Loucy (cell line): ENCODE measurements at regions not wholly inside any gene's neighbourhood (a gene's known extent, or its start where the extent isn't known, plus 50 kb on each side); places are given as distances from the start of the nearest gene placed in this dataset.

Experiments
- H2AFZ ChIP-seq: fragments of 200-600 bp; sonication (generic); 2 replicates; pipeline ENCODE4 v1.6.0; 2016; ENCODE audit warnings: antibody characterized with exemption, mild to moderate bottlenecking, low read length, moderate library complexity
- H3F3A ChIP-seq: fragments of 200-600 bp; 2 replicates; pipeline ENCODE4 v1.6.0; 2016; ENCODE audit warnings: antibody characterized with exemption, low read depth, mild to moderate bottlenecking
- H3K27me3 ChIP-seq: fragments of 200-600 bp; sonication (generic); 2 replicates; pipeline ENCODE4 v1.6.1; 2014; ENCODE audit warnings: low read length, mild to moderate bottlenecking; ENCODE audit not compliant: insufficient read depth, poor library complexity, severe bottlenecking
- H3K36me3 ChIP-seq: fragments of 200-600 bp; sonication (generic); 2 replicates; pipeline ENCODE4 v1.6.1; 2016; ENCODE audit warnings: low read length; ENCODE audit not compliant: insufficient read depth
- H3K4me1 ChIP-seq: fragments of 200-600 bp; sonication (generic); 2 replicates; pipeline ENCODE4 v1.5.1; 2014; ENCODE audit warnings: low read length, mild to moderate bottlenecking; ENCODE audit not compliant: insufficient read depth, poor library complexity, severe bottlenecking
- H3K4me2 ChIP-seq: fragments of 200-600 bp; sonication (generic); 2 replicates; pipeline ENCODE4 v1.6.0; 2014; ENCODE audit warnings: antibody characterized with exemption, low read length, low read depth, mild to moderate bottlenecking; ENCODE audit not compliant: poor library complexity, severe bottlenecking
- H3K4me3 ChIP-seq: fragments of 200-600 bp; sonication (generic); 2 replicates; pipeline ENCODE4 v1.5.1; 2014; ENCODE audit warnings: low read length, mild to moderate bottlenecking, mixed read lengths; ENCODE audit not compliant: poor library complexity, severe bottlenecking
- H3K79me2 ChIP-seq: fragments of 200-600 bp; sonication (generic); 2 replicates; pipeline ENCODE4 v1.6.1; 2014; ENCODE audit warnings: low read length; ENCODE audit not compliant: insufficient read depth
- H3K9ac ChIP-seq: fragments of 200-600 bp; sonication (generic); 2 replicates; pipeline ENCODE4 v1.6.0; 2014; ENCODE audit warnings: mild to moderate bottlenecking, low read depth, low read length, moderate library complexity; ENCODE audit not compliant: poor library complexity, severe bottlenecking
- H3K9me2 ChIP-seq: fragments of 200-600 bp; sonication (generic); replicated peaks from 2 replicates; pipeline ENCODE4 v1.6.1; 2016; ENCODE audit warnings: low read depth, low read length, mixed read lengths
- H3K9me3 ChIP-seq: fragments of 200-600 bp; sonication (generic); 2 replicates; pipeline ENCODE4 v1.6.1; 2014; ENCODE audit warnings: mild to moderate bottlenecking, antibody characterized with exemption, low read length, low read depth; ENCODE audit not compliant: insufficient read depth
- H4K20me1 ChIP-seq: fragments of 200-600 bp; sonication (generic); 2 replicates; pipeline ENCODE4 v1.6.0; 2014; ENCODE audit warnings: antibody characterized with exemption, low read length, mild to moderate bottlenecking; ENCODE audit not compliant: insufficient read depth, poor library complexity, severe bottlenecking
- EZH2phosphoT487 ChIP-seq: fragments of 200-600 bp; IDR thresholded peaks from 2 replicates; pipeline ENCODE4 v1.6.1; 2018; ENCODE audit warnings: antibody characterized with exemption, mild to moderate bottlenecking, moderate library complexity, borderline replicate concordance
- TF ChIP-seq, protein P1 (sequence below): fragments of 200-600 bp; sonication (generic); conservative IDR thresholded peaks from 2 replicates; pipeline ENCODE4 v1.5.1; 2014; ENCODE audit warnings: mild to moderate bottlenecking, antibody characterized with exemption, low read length

DNA sequence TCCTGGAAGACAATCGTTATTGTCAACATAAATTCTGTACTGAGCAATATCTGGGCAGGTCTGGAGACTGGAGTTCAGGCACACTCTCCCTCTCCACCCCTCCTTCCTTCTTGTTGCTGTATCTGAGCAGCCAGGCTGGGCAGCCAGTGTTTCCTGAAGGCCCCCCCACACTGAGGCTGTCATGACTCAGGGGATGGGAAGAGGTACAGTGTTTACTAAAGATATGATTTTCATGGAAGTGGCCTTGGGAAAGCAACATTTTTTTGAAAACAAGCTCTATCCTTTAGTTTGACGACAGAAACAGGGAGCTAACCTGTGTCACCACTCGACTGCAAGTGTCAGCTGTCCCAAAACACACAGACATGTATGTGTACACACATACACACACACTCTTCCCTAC, 1485.4 kb upstream of the TMEM132C start:
- no peaks in the 10 kb centered on the region for H3K9me3 ChIP-seq
- no peaks in the 10 kb centered on the region for H3K27me3 ChIP-seq

DNA sequence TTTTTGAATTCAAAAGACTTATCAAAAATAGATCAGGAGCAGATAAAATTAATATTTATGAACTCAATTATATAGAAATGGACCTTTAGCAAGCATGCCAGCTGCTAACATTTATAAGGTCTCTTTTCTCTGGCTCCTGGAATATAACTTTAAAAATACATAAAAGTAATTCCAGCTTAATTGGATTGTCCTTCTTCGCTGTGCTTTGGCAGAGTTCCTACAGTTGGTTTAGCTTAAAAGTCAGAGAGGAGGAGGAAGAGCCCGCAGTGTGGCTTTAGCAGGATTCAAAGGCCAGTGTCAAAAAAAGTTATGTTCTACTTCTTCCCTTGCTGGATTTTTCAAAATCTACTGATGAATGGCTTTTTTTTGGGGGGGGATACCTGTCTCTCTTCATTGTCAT, 1484.9 kb upstream of the TMEM132C start:
- no peaks in the 10 kb centered on the region for H3K4me1 ChIP-seq
- H3K27me3 ChIP-seq = no peaks in the 10 kb centered on the region
- H3F3A ChIP-seq = no peaks in the 10 kb centered on the region
- H4K20me1 ChIP-seq = no peaks in the 10 kb centered on the region
- no peak overlapping the region for H3K9ac ChIP-seq
- no peak overlapping the region for H3K4me3 ChIP-seq
- H3K79me2 ChIP-seq = no peaks in the 10 kb centered on the region
- no peak overlapping the region for H3K4me2 ChIP-seq
- TF ChIP-seq EZH2phosphoT487 = no peak
- TF ChIP-seq, protein P1, sequence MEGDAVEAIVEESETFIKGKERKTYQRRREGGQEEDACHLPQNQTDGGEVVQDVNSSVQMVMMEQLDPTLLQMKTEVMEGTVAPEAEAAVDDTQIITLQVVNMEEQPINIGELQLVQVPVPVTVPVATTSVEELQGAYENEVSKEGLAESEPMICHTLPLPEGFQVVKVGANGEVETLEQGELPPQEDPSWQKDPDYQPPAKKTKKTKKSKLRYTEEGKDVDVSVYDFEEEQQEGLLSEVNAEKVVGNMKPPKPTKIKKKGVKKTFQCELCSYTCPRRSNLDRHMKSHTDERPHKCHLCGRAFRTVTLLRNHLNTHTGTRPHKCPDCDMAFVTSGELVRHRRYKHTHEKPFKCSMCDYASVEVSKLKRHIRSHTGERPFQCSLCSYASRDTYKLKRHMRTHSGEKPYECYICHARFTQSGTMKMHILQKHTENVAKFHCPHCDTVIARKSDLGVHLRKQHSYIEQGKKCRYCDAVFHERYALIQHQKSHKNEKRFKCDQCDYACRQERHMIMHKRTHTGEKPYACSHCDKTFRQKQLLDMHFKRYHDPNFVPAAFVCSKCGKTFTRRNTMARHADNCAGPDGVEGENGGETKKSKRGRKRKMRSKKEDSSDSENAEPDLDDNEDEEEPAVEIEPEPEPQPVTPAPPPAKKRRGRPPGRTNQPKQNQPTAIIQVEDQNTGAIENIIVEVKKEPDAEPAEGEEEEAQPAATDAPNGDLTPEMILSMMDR = no peak
- H2AFZ ChIP-seq = no peak overlapping the region
- H3K36me3 ChIP-seq = no peaks in the 10 kb centered on the region
- H3K9me3 ChIP-seq = no peaks in the 10 kb centered on the region
- H3K9me2 ChIP-seq = no peaks in the 10 kb centered on the region

More for the DNA sequence above, 1485.4 kb upstream of the TMEM132C start:
- H3K36me3 ChIP-seq = no peaks in the 10 kb centered on the region
- no peaks in the 10 kb centered on the region for H4K20me1 ChIP-seq
- H3K4me2 ChIP-seq = no peak overlapping the region
- no peaks in the 10 kb centered on the region for H3K9me2 ChIP-seq
- H3K79me2 ChIP-seq = no peaks in the 10 kb centered on the region
- H3F3A ChIP-seq = no peaks in the 10 kb centered on the region
- no peaks in the 10 kb centered on the region for H3K4me1 ChIP-seq
- H2AFZ ChIP-seq = no peak overlapping the region
- no peak overlapping the region for H3K9ac ChIP-seq
- no peak overlapping the region for H3K4me3 ChIP-seq
- no peak for TF ChIP-seq EZH2phosphoT487
- TF ChIP-seq, protein P1 = no peak

DNA sequence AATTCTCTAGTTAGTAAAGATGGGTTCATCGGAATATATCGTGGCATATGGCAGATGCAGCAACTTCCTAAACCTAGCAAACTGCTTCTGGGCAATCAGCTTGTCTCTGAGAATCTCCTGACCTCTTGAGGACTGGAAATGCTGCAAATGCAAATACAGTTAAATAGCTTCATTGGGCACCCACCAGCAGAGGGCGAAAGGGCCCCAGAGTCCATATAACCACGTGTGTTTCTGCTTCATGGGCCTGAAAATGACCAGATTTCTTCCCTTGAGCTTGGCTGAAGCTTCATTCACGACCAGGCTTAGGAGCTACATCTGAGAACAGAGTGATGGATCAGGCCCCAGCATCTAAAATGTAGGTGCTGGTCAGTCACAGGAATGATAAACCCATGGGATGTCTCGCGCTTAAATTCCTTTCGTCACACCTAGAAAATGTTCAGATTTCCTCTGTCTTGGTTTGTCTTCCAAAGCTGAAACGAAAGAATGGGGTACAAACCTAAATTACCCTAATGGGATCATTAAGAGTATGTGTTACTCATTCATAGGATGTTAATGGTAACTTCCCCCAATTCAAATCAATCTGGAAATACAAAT, 1482.5 kb upstream of the TMEM132C start:
- Histone ChIP-seq H3K27me3 (no peaks in the 10 kb centered on the region), H2AFZ (no peak overlapping the region), H3K4me3 (no peak overlapping the region), H3K36me3 (no peaks in the 10 kb centered on the region), H4K20me1 (no peaks in the 10 kb centered on the region), H3K4me2 (no peak overlapping the region), H3K4me1 (no peaks in the 10 kb centered on the region), H3K9me3 (no peaks in the 10 kb centered on the region), H3K79me2 (no peaks in the 10 kb centered on the region), H3F3A (no peaks in the 10 kb centered on the region), H3K9me2 (no peaks in the 10 kb centered on the region), H3K9ac (no peak overlapping the region)
- no peak for TF ChIP-seq EZH2phosphoT487
- TF ChIP-seq, protein P1 = peak; percentile 81
